Esophagus muscularis mucosa (tissue), 4 donors: ENCODE measurements at regions not wholly inside any gene's neighbourhood (a gene's known extent, or its start where the extent isn't known, plus 50 kb on each side); places are given as distances from the start of the nearest gene placed in this dataset.

Experiments used
- DNase-seq: peaks from one replicate; pipeline ENCODE4 v3.0.0-alpha.2; 2017; ENCODE audit errors: extremely low spot score
- H3K27ac ChIP-seq, 4 donors: fragments of 200-600 bp; sonication (generic); replicated peaks in 1 of 4; 1 replicate in 3 of 4; 2 replicates in 1 of 4; pipeline ENCODE4 v1.5.1; 2016 to 2019; ENCODE audit warnings: mild to moderate bottlenecking in 1 of 4
- H3K27me3 ChIP-seq, 4 donors: fragments of 200-600 bp; sonication (generic); one replicate each; pipeline versions ENCODE4 v1.5.1 to v1.6.0; 2016 to 2019
- H3K36me3 ChIP-seq, 4 donors: fragments of 200-600 bp; sonication (generic); one replicate each; pipeline ENCODE4 v1.5.1; 2016 to 2019
- H3K4me1 ChIP-seq, 4 donors: fragments of 200-600 bp; sonication (generic); one replicate each; pipeline ENCODE4 v1.5.1; 2016 to 2019
- H3K4me3 ChIP-seq, 4 donors: fragments of 200-600 bp; sonication (generic); 1 replicate in 2 of 4; 2 replicates in 2 of 4; pipeline ENCODE4 v1.5.1; 2016 to 2019; ENCODE audit warnings: mild to moderate bottlenecking in 4 of 4, moderate library complexity in 1 of 4
- H3K9me3 ChIP-seq, 4 donors: fragments of 200-600 bp; sonication (generic); 1 replicate in 3 of 4; 2 replicates in 1 of 4; pipeline ENCODE4 v1.5.1; 2016 to 2019
- EP300 ChIP-seq: sonication (generic); formaldehyde crosslinking; IDR thresholded peaks from one replicate; pipeline ENCODE4 v1.6.1; 2017; ENCODE audit warnings: antibody characterized with exemption
- POLR2A ChIP-seq: fragments of 450-650 bp; IDR thresholded peaks from one replicate; pipeline ENCODE4 v1.6.1; 2017; ENCODE audit warnings: antibody characterized with exemption, moderate library complexity, mild to moderate bottlenecking, low read depth
- POLR2AphosphoS5 ChIP-seq, 2 donors: sonication (generic); formaldehyde crosslinking; IDR thresholded peaks; one replicate each; pipeline ENCODE4 v1.6.1; 2017; ENCODE audit warnings: antibody characterized with exemption in 2 of 2
- WGBS: methylation state at CpG from one replicate; pipeline ENCODE4 v1.1.5; 2018; 5-methylcytosine and 5-hydroxymethylcytosine counted together
- intact Hi-C: fragments of 100-400 bp; cut with DNase I; formaldehyde crosslinking; loops from one replicate; pipeline ENCODE4 v1.15.1; 2023
- TF ChIP-seq, protein P1 (sequence below), 3 experiments: fragments of 200-600 bp in 2 of 3; fragments of 450-650 bp in 1 of 3; sonication (generic) in 2 of 3; IDR thresholded peaks; one replicate each; pipeline ENCODE4 v1.5.1; 2017 to 2019; ENCODE audit warnings: antibody characterized with exemption in 3 of 3, mild to moderate bottlenecking in 2 of 3, moderate library complexity in 1 of 3

- DNase-seq, result peak; percentile 57
- intact Hi-C loops, result no loop called here
- Histone ChIP-seq H3K27me3 (no peaks in the 10 kb centered on the region), H3K27ac (no peak overlapping the region), H3K4me1 (no peaks in the 10 kb centered on the region), H3K4me3 (no peak overlapping the region), H3K36me3 (no peaks in the 10 kb centered on the region), H3K9me3 (no peaks in the 10 kb centered on the region)
- WGBS, result 88% methylated on average over 8 of the region's 13 CpGs
- TF ChIP-seq, protein P1, sequence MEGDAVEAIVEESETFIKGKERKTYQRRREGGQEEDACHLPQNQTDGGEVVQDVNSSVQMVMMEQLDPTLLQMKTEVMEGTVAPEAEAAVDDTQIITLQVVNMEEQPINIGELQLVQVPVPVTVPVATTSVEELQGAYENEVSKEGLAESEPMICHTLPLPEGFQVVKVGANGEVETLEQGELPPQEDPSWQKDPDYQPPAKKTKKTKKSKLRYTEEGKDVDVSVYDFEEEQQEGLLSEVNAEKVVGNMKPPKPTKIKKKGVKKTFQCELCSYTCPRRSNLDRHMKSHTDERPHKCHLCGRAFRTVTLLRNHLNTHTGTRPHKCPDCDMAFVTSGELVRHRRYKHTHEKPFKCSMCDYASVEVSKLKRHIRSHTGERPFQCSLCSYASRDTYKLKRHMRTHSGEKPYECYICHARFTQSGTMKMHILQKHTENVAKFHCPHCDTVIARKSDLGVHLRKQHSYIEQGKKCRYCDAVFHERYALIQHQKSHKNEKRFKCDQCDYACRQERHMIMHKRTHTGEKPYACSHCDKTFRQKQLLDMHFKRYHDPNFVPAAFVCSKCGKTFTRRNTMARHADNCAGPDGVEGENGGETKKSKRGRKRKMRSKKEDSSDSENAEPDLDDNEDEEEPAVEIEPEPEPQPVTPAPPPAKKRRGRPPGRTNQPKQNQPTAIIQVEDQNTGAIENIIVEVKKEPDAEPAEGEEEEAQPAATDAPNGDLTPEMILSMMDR (IDR thresholded peaks at IDR 0.05), result no peak
Observed at GRCh38 chr2:72032481-72033041, 115.1 kb downstream of the CYP26B1 start.

DNA sequence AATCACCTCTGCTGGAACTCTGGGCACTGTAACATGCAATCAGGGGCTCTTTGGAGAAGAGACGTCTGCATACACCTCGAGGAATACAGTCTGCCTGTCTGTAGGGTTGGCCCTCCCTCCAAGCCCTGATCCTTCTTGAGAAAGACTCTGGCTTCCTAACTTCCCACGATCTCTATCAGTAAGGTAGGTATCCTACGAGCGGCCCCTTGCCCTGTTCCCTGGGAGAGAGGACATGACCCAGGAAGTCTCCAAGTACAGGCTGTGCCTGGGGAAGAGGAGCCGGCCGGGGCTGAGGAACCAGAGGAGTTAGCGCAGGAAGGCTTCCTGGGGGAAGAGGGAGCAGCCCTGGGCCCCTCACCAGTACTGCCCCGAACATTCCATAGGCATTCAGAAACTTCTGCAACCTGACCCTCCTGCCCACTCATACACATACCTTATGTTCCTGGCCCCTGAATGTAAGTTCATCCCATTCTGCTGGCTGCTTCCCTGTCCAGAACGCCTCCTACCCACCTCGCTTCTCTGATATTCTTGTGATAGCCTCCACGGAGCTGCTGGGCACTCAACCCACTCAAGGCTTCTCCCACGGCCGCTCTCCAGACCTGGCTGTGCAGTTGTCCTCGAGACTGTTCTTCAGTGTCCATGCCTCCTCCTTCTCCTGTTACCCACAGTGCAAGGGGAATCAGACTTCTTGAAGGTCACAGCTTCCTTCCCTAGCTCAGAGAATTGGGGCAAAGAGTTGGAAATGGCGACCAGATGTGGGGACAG, 116.1 kb downstream of the CYP26B1 start:
- Histone ChIP-seq H3K4me3 (no peak overlapping the region), H3K36me3 (no peaks in the 10 kb centered on the region), H3K27me3 (no peaks in the 10 kb centered on the region), H3K9me3 (no peaks in the 10 kb centered on the region), H3K27ac (no peak overlapping the region), H3K4me1 (no peaks in the 10 kb centered on the region)
- intact Hi-C loops, result no loop called here
- peak; percentile 68 for DNase-seq
- TF ChIP-seq, protein P1 (IDR thresholded peaks at IDR 0.05), result no peak
- no peak for TF ChIP-seq POLR2AphosphoS5 (IDR thresholded peaks at IDR 0.05)
- TF ChIP-seq POLR2A, result no peak
- no peak for TF ChIP-seq EP300
- 75% methylated on average over 16 of the region's 16 CpGs for WGBS

DNA sequence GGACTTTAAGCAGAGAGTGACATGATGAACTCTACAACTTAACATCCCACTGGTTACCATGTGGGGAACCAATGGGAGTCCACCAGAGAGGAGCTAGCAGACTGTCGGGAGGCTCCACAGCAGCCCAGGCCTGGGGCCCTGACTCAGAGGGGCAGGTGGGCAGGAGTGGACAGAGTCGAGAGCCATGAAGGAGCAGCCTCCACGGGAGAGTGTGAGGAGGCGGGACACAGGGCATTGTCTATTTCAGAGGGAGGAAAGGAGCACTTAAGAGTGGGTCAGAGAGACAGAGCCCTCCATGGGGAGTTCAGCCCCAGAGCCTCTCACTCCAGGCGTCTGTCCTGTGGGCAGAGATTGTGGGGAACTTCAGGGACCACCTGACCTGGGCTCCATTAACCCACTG, 118.7 kb downstream of the CYP26B1 start:
- peak; percentile 88 for DNase-seq

DNA sequence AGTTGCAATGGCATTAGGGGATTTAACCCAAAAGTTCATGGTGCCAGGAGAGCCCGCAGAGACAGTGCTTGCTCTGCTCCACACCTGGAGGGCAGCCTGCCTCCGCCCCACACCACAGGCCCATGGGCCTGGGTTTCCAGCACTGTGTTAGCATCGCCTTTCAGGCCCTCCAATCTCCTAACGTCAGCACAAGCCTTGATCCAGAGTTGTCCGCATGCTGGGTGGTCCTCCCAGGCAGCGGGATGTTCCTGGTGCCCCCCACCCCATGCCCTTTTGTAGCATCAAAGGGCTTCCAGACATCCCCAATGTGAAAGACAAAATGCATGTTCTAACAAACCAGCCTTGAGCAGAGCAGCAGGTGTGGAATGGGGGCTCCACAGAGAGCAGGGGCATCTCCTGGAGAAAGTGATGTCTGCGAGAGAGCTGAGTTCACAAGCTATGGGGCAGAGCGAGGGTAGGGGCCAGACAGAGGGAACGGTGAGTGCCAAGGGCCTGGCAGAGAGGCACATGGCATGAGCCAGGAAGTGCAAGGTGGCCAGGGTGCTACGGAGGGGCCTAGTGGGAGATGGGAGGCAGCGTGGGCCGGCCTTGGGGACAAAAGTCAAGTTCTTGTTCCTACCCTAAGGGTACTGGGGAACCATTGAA, 119.2 kb downstream of the CYP26B1 start:
- Histone ChIP-seq H3K36me3 (no peaks in the 10 kb centered on the region), H3K4me3 (no peak overlapping the region), H3K9me3 (no peaks in the 10 kb centered on the region), H3K27ac (no peak overlapping the region), H3K4me1 (no peaks in the 10 kb centered on the region), H3K27me3 (no peaks in the 10 kb centered on the region)
- peak; percentile 86 for DNase-seq
- 96% methylated on average over 7 of the region's 12 CpGs for whole genome bisulfite sequencing
- no peak for TF ChIP-seq POLR2A
- no peak for TF ChIP-seq EP300
- TF ChIP-seq POLR2AphosphoS5 (IDR thresholded peaks at IDR 0.05), result no peak
- TF ChIP-seq, protein P1 (IDR thresholded peaks at IDR 0.05), result no peak
- intact Hi-C loops, result no loop called here

More for the DNA sequence above, 118.7 kb downstream of the CYP26B1 start:
- WGBS, result 80% methylated on average over 5 of the region's 5 CpGs
- TF ChIP-seq POLR2A (no peak), EP300 (no peak), POLR2AphosphoS5 (IDR thresholded peaks at IDR 0.05) (no peak)
- TF ChIP-seq, protein P1 (IDR thresholded peaks at IDR 0.05), result no peak
- no peak overlapping the region for H3K27ac ChIP-seq
- H3K36me3 ChIP-seq, result no peaks in the 10 kb centered on the region
- no peaks in the 10 kb centered on the region for H3K27me3 ChIP-seq
- no peaks in the 10 kb centered on the region for H3K4me1 ChIP-seq
- no peak overlapping the region for H3K4me3 ChIP-seq
- intact Hi-C loops, result no loop called here
- no peaks in the 10 kb centered on the region for H3K9me3 ChIP-seq
